Large intestine (tissue), 3 donors: ENCODE measurements at regions not wholly inside any gene's neighbourhood (a gene's known extent, or its start where the extent isn't known, plus 50 kb on each side); places are given as distances from the start of the nearest gene placed in this dataset.

Source experiments
- DNase-seq, 2 donors: peaks; one replicate each; pipeline versions ENCODE4 v3.0.0 to v3.0.0-alpha.2; 2013
- H3K27ac ChIP-seq: one replicate; pipeline ENCODE4 v1.5.1; 2013; ENCODE audit warnings: low read length
- H3K27me3 ChIP-seq: 2 replicates; pipeline ENCODE4 v1.6.1; 2013; ENCODE audit warnings: low read length; ENCODE audit not compliant: control insufficient read depth, insufficient read depth
- H3K36me3 ChIP-seq: 2 replicates; pipeline ENCODE4 v1.6.1; 2013; ENCODE audit warnings: low read length; ENCODE audit not compliant: control insufficient read depth, insufficient read depth
- H3K4me1 ChIP-seq: one replicate; pipeline ENCODE4 v1.6.1; 2013; ENCODE audit warnings: low read length; ENCODE audit not compliant: control insufficient read depth, insufficient read depth
- H3K4me3 ChIP-seq: one replicate; pipeline ENCODE4 v1.5.1; 2013; ENCODE audit warnings: low read length
- H3K9me3 ChIP-seq: one replicate; pipeline ENCODE4 v1.6.1; 2013; ENCODE audit warnings: mild to moderate bottlenecking, low read depth, low read length, moderate library complexity; ENCODE audit not compliant: control insufficient read depth
- WGBS: methylation state at CpG from one replicate; pipeline ENCODE4 v1.1.5; 2013; ENCODE audit warnings: low lambda C conversion rate; ENCODE audit not compliant: insufficient coverage; 5-methylcytosine and 5-hydroxymethylcytosine counted together

DNA sequence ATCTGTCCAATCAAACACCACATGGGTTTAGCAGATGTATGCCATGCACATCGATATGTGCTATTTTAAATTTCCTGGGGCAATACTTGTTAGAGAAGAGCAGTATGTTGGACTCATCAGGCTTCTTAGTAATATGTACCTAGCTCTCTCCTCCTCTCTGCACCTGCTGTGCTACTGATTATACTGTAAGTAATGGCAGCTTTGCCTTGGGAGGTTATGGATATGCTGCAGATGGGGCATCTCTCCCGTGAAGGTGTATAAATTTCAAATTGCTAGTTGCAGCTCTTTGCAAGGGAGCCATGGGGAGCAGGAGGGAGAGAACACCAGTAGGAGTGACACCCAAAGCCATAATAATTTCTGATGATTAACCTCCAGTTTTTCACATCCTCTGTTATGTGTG, 101.5 kb downstream of the SPATA31D1 start:
- H3K4me3 ChIP-seq: no peak overlapping the region
- no peaks in the 10 kb centered on the region for H3K36me3 ChIP-seq
- WGBS: no CpG with 5 or more reads among the region's 2 CpGs

DNA sequence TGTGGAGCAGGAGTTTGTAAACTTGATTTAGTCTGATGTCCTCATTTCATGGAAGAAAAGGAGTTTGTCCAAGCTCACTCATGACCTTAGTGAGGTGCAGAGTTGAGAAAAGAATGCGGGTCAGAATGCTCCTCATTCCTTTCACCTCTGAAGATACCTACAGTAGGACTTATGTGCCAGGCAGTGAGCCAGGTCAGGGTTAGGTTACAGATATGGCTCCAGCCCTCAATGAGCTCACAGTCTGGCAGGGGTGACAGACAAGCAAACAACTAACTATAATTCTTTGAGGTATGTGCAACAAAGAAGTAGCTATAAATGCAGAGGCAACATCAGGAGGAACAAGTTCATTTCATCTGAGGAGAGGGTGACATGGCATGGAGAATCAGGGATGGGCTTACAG, 102.5 kb downstream of the SPATA31D1 start:
- no peak for DNase-seq
- H3K27me3 ChIP-seq: no peaks in the 10 kb centered on the region
- no peaks in the 10 kb centered on the region for H3K4me1 ChIP-seq
- H3K9me3 ChIP-seq: no peaks in the 10 kb centered on the region
- WGBS: no CpG with 5 or more reads among the region's 1 CpG
- H3K27ac ChIP-seq: no peak overlapping the region
- H3K4me3 ChIP-seq: no peak overlapping the region
- no peaks in the 10 kb centered on the region for H3K36me3 ChIP-seq

More for the DNA sequence above, 101.5 kb downstream of the SPATA31D1 start:
- no peak overlapping the region for H3K27ac ChIP-seq
- H3K27me3 ChIP-seq: no peaks in the 10 kb centered on the region
- no peaks in the 10 kb centered on the region for H3K4me1 ChIP-seq
- no peaks in the 10 kb centered on the region for H3K9me3 ChIP-seq
- no peak for DNase-seq

DNA sequence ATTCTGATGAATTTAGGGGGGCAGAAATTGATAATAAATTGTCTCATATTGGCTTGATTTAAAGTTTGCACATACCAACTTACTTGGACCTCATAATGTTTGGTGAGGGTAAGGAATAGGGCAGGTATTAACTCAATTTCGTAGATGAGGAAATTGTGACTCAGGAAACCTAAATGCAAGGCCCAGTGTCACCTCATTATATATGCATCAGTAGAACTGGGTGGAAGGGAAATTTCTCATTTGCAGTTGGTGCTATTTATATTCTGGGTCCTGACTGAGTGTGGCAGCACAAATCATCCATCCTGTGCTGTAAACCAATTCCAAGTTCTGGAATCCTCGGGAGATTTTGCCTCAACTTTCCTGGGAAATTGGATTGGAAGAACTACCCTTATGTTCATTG, 103.0 kb downstream of the SPATA31D1 start:
- no peak for DNase-seq
- H3K27me3 ChIP-seq: no peaks in the 10 kb centered on the region
- WGBS: no CpG with 5 or more reads among the region's 2 CpGs
- H3K36me3 ChIP-seq: no peaks in the 10 kb centered on the region
- no peaks in the 10 kb centered on the region for H3K4me1 ChIP-seq
- no peak overlapping the region for H3K4me3 ChIP-seq
- H3K27ac ChIP-seq: no peak overlapping the region
- no peaks in the 10 kb centered on the region for H3K9me3 ChIP-seq

DNA sequence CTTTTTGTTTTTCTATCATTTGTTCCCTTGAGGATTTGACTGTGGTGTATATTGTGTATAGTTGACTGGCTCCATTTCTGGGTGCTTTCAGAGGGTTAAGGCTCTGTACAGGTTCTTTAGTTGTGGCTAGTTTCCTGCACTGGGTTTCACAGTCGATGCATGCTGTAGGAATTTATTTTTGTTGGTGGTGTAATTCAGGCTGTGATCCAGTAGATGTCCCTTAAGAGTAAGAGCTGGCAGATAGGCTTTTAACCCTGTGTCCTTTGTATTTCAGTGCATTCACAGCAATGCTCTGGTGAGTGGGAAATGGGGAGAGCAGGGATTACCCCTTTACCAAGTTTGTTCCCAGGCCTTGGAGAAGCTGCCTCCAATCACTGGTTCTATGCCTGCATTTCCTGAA, 112.9 kb downstream of the SPATA31D1 start:
- H3K36me3 ChIP-seq: no peaks in the 10 kb centered on the region
- H3K4me3 ChIP-seq: no peak overlapping the region
- no peak for DNase-seq
- H3K27me3 ChIP-seq: no peaks in the 10 kb centered on the region
- WGBS: no CpG with 5 or more reads among the region's 1 CpG
- no peaks in the 10 kb centered on the region for H3K4me1 ChIP-seq
- H3K9me3 ChIP-seq: peaks cover 2% of the 10 kb centered on the region
- H3K27ac ChIP-seq: no peak overlapping the region

DNA sequence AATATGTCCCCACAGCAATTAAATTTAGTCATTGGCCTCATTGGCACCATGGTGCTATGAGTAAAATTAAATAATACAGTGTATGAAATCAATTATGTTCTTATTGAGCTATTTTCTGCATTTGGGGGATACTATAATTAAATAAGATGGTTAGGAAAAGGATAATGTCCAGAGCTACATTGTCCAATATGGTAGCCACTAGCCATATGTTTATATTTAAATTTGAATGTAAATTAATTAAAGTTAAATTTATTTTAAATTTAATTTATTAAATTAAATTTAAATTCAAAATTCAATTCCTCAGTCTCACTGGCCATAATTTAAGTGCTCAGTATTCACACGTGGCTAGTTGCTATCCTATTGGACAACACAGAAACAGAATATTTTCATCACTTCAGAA, 115.7 kb downstream of the SPATA31D1 start:
- Histone ChIP-seq H3K27me3 (no peaks in the 10 kb centered on the region), H3K27ac (no peak overlapping the region), H3K36me3 (no peaks in the 10 kb centered on the region), H3K4me1 (no peaks in the 10 kb centered on the region), H3K4me3 (no peak overlapping the region), H3K9me3 (peaks cover 2% of the 10 kb centered on the region)
- DNase-seq: no peak
- no CpG with 5 or more reads among the region's 1 CpG for WGBS

DNA sequence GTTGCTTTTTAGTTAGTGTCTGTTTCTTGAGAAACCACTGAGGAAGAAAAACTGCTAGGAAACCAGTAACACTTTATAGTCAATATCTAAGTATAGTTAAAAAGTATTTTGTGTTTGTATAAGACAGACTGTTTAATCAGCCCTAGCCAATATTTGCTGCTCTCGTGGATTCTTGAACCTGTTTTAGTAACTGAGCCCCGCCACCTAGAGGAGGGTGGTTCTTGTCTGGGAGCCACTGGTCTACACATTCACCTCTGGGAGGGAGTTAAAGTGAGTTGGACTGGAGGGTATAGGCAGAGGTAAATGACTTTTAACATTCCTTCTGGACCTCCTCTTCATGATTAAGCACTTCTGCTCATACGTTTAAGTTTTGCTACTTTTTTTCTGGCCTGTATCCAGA, 117.2 kb downstream of the SPATA31D1 start:
- Histone ChIP-seq H3K27me3 (no peaks in the 10 kb centered on the region), H3K9me3 (peaks cover 2% of the 10 kb centered on the region), H3K27ac (no peak overlapping the region), H3K36me3 (no peaks in the 10 kb centered on the region), H3K4me3 (no peak overlapping the region), H3K4me1 (no peaks in the 10 kb centered on the region)
- WGBS: 100% methylated on average over 1 of the region's 3 CpGs
- no peak for DNase-seq

DNA sequence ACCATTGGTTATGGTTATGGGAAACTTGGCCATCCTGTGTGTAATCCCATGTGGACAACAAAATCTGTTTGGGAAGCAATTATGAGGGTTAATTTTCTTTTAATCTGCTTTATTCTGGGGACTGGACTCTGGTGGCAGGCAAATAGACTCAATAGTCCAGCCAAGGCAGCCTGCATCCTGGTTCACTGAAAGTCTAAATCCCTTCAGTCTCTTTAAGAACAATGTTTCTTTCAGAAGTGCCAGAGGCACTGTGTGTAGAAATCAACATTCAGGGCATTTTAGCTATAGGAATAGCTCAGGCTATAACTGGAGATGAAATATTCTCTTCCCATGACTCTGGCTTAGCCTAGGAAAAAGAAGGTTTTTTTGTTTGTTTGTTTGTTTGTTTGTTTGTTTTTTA, 118.0 kb downstream of the SPATA31D1 start:
- Histone ChIP-seq H3K27me3 (no peaks in the 10 kb centered on the region), H3K4me1 (no peaks in the 10 kb centered on the region), H3K9me3 (no peaks in the 10 kb centered on the region), H3K27ac (no peak overlapping the region), H3K36me3 (no peaks in the 10 kb centered on the region), H3K4me3 (no peak overlapping the region)
- no peak for DNase-seq

DNA sequence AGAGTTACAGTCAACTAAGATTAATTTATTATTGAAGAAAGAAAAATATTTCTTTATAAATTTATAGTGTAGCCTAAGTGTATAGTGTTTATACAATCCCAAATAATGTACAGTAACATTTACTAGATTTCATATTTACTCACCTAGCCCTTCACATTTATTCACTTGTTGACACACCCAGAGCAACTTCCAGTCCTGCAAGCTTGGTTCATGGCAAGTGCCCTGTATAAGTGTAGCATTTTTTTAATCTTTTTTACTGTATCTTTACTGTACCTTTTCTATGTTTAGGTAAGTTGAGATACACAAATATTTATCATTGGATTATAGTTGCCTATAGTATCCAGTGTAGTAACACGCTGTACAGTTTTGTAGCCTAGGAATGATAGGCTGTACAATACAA, 119.9 kb downstream of the SPATA31D1 start:
- Histone ChIP-seq H3K9me3 (no peaks in the 10 kb centered on the region), H3K27ac (no peak overlapping the region), H3K36me3 (no peaks in the 10 kb centered on the region), H3K27me3 (no peaks in the 10 kb centered on the region), H3K4me1 (no peaks in the 10 kb centered on the region), H3K4me3 (no peak overlapping the region)
- no peak for DNase-seq
- no CpG with 5 or more reads among the region's 1 CpG for WGBS

DNA sequence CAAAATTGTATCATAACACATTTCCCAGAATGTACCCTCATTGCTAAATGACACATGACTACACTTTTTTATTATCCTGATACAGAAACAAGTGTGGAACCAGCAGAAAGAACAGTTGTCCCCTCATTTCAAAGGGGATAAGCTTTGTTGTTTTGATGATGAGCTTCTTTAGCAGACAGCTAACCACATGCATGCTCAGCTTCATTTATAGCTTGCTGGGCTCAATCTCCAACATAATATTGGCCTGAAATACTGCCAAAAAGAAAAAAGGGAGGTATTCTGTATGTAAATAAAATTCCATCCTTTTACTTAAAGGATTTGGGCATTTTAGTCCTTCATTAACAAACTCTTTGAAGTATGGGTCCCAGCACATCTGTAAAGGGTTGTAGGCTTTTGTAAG, 120.4 kb downstream of the SPATA31D1 start:
- DNase-seq: no peak
- no peaks in the 10 kb centered on the region for H3K36me3 ChIP-seq
- no peak overlapping the region for H3K27ac ChIP-seq
- H3K27me3 ChIP-seq: no peaks in the 10 kb centered on the region
- no peak overlapping the region for H3K4me3 ChIP-seq
- no peaks in the 10 kb centered on the region for H3K9me3 ChIP-seq
- H3K4me1 ChIP-seq: no peaks in the 10 kb centered on the region

DNA sequence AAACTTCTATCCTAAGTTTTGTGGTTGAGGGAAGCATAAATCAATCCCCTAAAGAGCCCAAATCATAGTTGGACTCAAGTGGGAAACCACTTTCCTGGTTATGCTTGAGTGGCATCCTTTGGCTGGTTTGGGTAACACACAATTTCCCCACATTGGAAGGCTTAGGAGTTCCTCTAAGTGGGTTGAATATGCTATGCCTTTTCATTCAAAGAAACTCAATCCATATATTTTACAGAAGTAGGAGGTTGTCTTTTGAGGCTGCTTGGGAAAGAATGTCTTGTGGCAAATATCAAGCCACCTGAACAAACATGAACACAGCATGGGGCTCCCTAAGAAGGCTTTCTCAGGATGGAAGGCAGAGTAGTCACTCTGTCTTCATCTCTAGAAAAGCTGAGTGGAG, 121.1 kb downstream of the SPATA31D1 start:
- no peak for DNase-seq
- Histone ChIP-seq H3K27ac (no peak overlapping the region), H3K4me1 (no peaks in the 10 kb centered on the region), H3K4me3 (no peak overlapping the region), H3K36me3 (no peaks in the 10 kb centered on the region), H3K27me3 (no peaks in the 10 kb centered on the region), H3K9me3 (no peaks in the 10 kb centered on the region)

DNA sequence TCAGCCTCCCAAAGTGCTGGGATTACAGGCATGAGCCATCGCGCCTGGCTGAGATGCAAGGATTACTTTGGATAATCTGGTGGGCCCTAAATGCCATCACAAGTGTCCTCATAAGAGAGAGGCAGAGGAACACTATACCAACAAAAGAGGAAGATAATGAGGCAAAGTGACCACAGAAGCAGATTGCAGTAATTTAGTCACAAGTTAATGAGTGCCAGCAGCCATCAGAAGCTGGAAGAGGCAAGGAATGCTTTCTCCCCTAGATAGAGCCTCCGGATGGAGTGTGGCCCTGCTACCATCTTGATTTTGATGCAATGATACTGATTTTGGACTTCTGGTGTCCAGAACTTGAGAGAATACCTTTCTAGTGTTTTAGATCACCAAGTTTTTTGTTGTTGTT, 122.3 kb downstream of the SPATA31D1 start:
- H3K27me3 ChIP-seq: no peaks in the 10 kb centered on the region
- no peaks in the 10 kb centered on the region for H3K36me3 ChIP-seq
- no peak for DNase-seq
- H3K9me3 ChIP-seq: no peaks in the 10 kb centered on the region
- H3K27ac ChIP-seq: no peak overlapping the region
- H3K4me3 ChIP-seq: no peak overlapping the region
- H3K4me1 ChIP-seq: no peaks in the 10 kb centered on the region
- no CpG with 5 or more reads among the region's 3 CpGs for WGBS
